ENCODE measurements at regions not wholly inside any gene's neighbourhood (a gene's known extent, or its start where the extent isn't known, plus 50 kb on each side); places are given as distances from the start of the nearest gene placed in this dataset.
"Not testable (repeated sequence)": the region's sequence is repeated elsewhere in the genome, so short reads cannot be mapped to it uniquely, and the experiment has no call there.

- H3K4me2 ChIP-seq (ENCODE audit: low read length), result no peak overlapping the region
- BruUV-seq (replicated peaks), result no TSS peak
- H3K9me3 ChIP-seq (ENCODE audit: low read length), result no peaks in the 10 kb centered on the region
- H3K9me2 ChIP-seq (ENCODE audit: insufficient read depth, low read length), result no peaks in the 10 kb centered on the region
- no peaks in the 10 kb centered on the region for H3K36me3 ChIP-seq (ENCODE audit: insufficient read depth, low read length)
- H3K4me3 ChIP-seq (ENCODE audit: low read depth, low read length, poor library complexity, severe bottlenecking), result no peak overlapping the region
- intact Hi-C loops (cut with micrococcal nuclease; ENCODE audit: unreplicated experiment), result no loop called here
- no peaks in the 10 kb centered on the region for H4K20me1 ChIP-seq (ENCODE audit: insufficient read depth, low read length)
- no peak for TF ChIP-seq EZH2phosphoT487 (IDR thresholded peaks at IDR 0.05; ENCODE audit: borderline replicate concordance, low read depth, low read length)
- TF ChIP-seq CTCF (conservative IDR thresholded peaks at IDR 0.05; ENCODE audit: low read length), result no peak
- no peak for DNase-seq (ENCODE audit: low spot score)
- H3K27ac ChIP-seq (ENCODE audit: low read depth, low read length, poor library complexity, severe bottlenecking), result no peak overlapping the region
- H2AFZ ChIP-seq (ENCODE audit: low read length), result no peak overlapping the region
- CTCF ChIA-PET (ENCODE audit: unreplicated experiment), result no interaction called here
- peaks cover 18% of the 10 kb centered on the region for H3K4me1 ChIP-seq (ENCODE audit: insufficient read depth, low read length, poor library complexity, severe bottlenecking)
- H3K79me2 ChIP-seq (ENCODE audit: insufficient read depth, low read depth, low read length), result no peaks in the 10 kb centered on the region
- POLR2A ChIA-PET, result no interaction called here
Observed at GRCh38 chr20:56911946-56912345, 282.8 kb downstream of the TFAP2C start.

- TF ChIP-seq EZH2phosphoT487 (IDR thresholded peaks at IDR 0.05; ENCODE audit: borderline replicate concordance, low read depth, low read length) (no peak), CTCF (conservative IDR thresholded peaks at IDR 0.05; ENCODE audit: low read length) (no peak)
- no peaks in the 10 kb centered on the region for H3K9me2 ChIP-seq (ENCODE audit: insufficient read depth, low read length)
- H3K4me2 ChIP-seq (ENCODE audit: low read length), result no peak overlapping the region
- no peaks in the 10 kb centered on the region for H3K79me2 ChIP-seq (ENCODE audit: insufficient read depth, low read depth, low read length)
- no peaks in the 10 kb centered on the region for H4K20me1 ChIP-seq (ENCODE audit: insufficient read depth, low read length)
- peaks cover 17% of the 10 kb centered on the region for H3K4me1 ChIP-seq (ENCODE audit: insufficient read depth, low read length, poor library complexity, severe bottlenecking)
- no TSS peak for BruUV-seq (replicated peaks)
- CTCF ChIA-PET (ENCODE audit: unreplicated experiment), result no interaction called here
- no peaks in the 10 kb centered on the region for H3K9me3 ChIP-seq (ENCODE audit: low read length)
- no peak overlapping the region for H3K27ac ChIP-seq (ENCODE audit: low read depth, low read length, poor library complexity, severe bottlenecking)
- no peaks in the 10 kb centered on the region for H3K36me3 ChIP-seq (ENCODE audit: insufficient read depth, low read length)
- DNase-seq (ENCODE audit: low spot score), result no peak
- POLR2A ChIA-PET, result no interaction called here
- no peak overlapping the region for H2AFZ ChIP-seq (ENCODE audit: low read length)
- H3K4me3 ChIP-seq (ENCODE audit: low read depth, low read length, poor library complexity, severe bottlenecking), result no peak overlapping the region
- intact Hi-C loops (cut with micrococcal nuclease; ENCODE audit: unreplicated experiment), result no loop called here
Observed at GRCh38 chr20:56914532-56914931, 285.4 kb downstream of the TFAP2C start.

GRCh38 chr20:56916345-56916622, 287.2 kb downstream of the TFAP2C start:
- Histone ChIP-seq H3K9me3 (ENCODE audit: low read length) (no peaks in the 10 kb centered on the region), H2AFZ (ENCODE audit: low read length) (no peak overlapping the region), H4K20me1 (ENCODE audit: insufficient read depth, low read length) (no peaks in the 10 kb centered on the region), H3K79me2 (ENCODE audit: insufficient read depth, low read depth, low read length) (no peaks in the 10 kb centered on the region), H3K4me3 (ENCODE audit: low read depth, low read length, poor library complexity, severe bottlenecking) (no peak overlapping the region), H3K36me3 (ENCODE audit: insufficient read depth, low read length) (no peaks in the 10 kb centered on the region), H3K9me2 (ENCODE audit: insufficient read depth, low read length) (no peaks in the 10 kb centered on the region), H3K27ac (ENCODE audit: low read depth, low read length, poor library complexity, severe bottlenecking) (no peak overlapping the region), H3K4me2 (ENCODE audit: low read length) (no peak overlapping the region), H3K4me1 (ENCODE audit: insufficient read depth, low read length, poor library complexity, severe bottlenecking) (no peaks in the 10 kb centered on the region)
- BruUV-seq (replicated peaks), result no TSS peak
- POLR2A ChIA-PET, result no interaction called here
- CTCF ChIA-PET (ENCODE audit: unreplicated experiment), result no interaction called here
- no peak for TF ChIP-seq CTCF (conservative IDR thresholded peaks at IDR 0.05; ENCODE audit: low read length)
- TF ChIP-seq EZH2phosphoT487 (IDR thresholded peaks at IDR 0.05; ENCODE audit: borderline replicate concordance, low read depth, low read length), result no peak
- DNase-seq (ENCODE audit: low spot score), result no peak
- intact Hi-C loops (cut with micrococcal nuclease; ENCODE audit: unreplicated experiment), result no loop called here

- CTCF ChIA-PET (ENCODE audit: unreplicated experiment); H3K79me2 ChIP-seq (ENCODE audit: insufficient read depth, low read depth, low read length); H2AFZ ChIP-seq (ENCODE audit: low read length); intact Hi-C loops (cut with micrococcal nuclease; ENCODE audit: unreplicated experiment); H3K9me3 ChIP-seq (ENCODE audit: low read length); H3K4me3 ChIP-seq (ENCODE audit: low read depth, low read length, poor library complexity, severe bottlenecking); POLR2A ChIA-PET; H3K4me1 ChIP-seq (ENCODE audit: insufficient read depth, low read length, poor library complexity, severe bottlenecking); H3K27ac ChIP-seq (ENCODE audit: low read depth, low read length, poor library complexity, severe bottlenecking); H3K36me3 ChIP-seq (ENCODE audit: insufficient read depth, low read length); BruUV-seq (replicated peaks); H3K9me2 ChIP-seq (ENCODE audit: insufficient read depth, low read length); H4K20me1 ChIP-seq (ENCODE audit: insufficient read depth, low read length); H3K4me2 ChIP-seq (ENCODE audit: low read length); DNase-seq (ENCODE audit: low spot score): not testable (repeated sequence)
Observed at GRCh38 chr20:56920041-56920440, 290.9 kb downstream of the TFAP2C start.

All from OCI-LY7 (cell line).